ENCODE measurements at regions not wholly inside any gene's neighbourhood (a gene's known extent, or its start where the extent isn't known, plus 50 kb on each side); places are given as distances from the start of the nearest gene placed in this dataset.

GRCh38 chr15:35992791-35993190 is 446.8 kb upstream of the DPH6 start:
- no peak for TF ChIP-seq PTBP1 (IDR thresholded peaks at IDR 0.05; ENCODE audit: low read depth, low read length)
- no peak for TF ChIP-seq ARID3A (IDR thresholded peaks at IDR 0.05; ENCODE audit: borderline replicate concordance, low read depth, low read length)
- TF ChIP-seq CBFB (CRISPR knock-in tag; IDR thresholded peaks at IDR 0.05), result no peak
- TF ChIP-seq MEF2A (IDR thresholded peaks at IDR 0.05; ENCODE audit: control insufficient read depth, low read depth, low read length), result no peak
- no peak for TF ChIP-seq FOXK2 (conservative IDR thresholded peaks at IDR 0.05 in 1 of 2, IDR thresholded peaks at IDR 0.05 in 1 of 2; ENCODE audit: low read depth in 2 of 2)
- TF ChIP-seq CTCF (IDR thresholded peaks at IDR 0.05 in 2 of 3, conservative IDR thresholded peaks at IDR 0.05 in 1 of 3; ENCODE audit: insufficient read depth in 2 of 3, low read depth in 1 of 3, low read length in 3 of 3), result no peak
- TF ChIP-seq BCOR (IDR thresholded peaks at IDR 0.05), result no peak
- no peak for TF ChIP-seq MAFF (IDR thresholded peaks at IDR 0.05; ENCODE audit: low read length)
- TF ChIP-seq ZNF766 (CRISPR knock-in tag; conservative IDR thresholded peaks at IDR 0.05), result no peak
- TF ChIP-seq RAD21 (CRISPR knock-in tag; conservative IDR thresholded peaks at IDR 0.05 in 1 of 2, IDR thresholded peaks at IDR 0.05 in 1 of 2), result no peak
- TF ChIP-seq ZNF699 (CRISPR knock-in tag; IDR thresholded peaks at IDR 0.05; ENCODE audit: insufficient replicate concordance), result no peak
- TF ChIP-seq, protein P1, sequence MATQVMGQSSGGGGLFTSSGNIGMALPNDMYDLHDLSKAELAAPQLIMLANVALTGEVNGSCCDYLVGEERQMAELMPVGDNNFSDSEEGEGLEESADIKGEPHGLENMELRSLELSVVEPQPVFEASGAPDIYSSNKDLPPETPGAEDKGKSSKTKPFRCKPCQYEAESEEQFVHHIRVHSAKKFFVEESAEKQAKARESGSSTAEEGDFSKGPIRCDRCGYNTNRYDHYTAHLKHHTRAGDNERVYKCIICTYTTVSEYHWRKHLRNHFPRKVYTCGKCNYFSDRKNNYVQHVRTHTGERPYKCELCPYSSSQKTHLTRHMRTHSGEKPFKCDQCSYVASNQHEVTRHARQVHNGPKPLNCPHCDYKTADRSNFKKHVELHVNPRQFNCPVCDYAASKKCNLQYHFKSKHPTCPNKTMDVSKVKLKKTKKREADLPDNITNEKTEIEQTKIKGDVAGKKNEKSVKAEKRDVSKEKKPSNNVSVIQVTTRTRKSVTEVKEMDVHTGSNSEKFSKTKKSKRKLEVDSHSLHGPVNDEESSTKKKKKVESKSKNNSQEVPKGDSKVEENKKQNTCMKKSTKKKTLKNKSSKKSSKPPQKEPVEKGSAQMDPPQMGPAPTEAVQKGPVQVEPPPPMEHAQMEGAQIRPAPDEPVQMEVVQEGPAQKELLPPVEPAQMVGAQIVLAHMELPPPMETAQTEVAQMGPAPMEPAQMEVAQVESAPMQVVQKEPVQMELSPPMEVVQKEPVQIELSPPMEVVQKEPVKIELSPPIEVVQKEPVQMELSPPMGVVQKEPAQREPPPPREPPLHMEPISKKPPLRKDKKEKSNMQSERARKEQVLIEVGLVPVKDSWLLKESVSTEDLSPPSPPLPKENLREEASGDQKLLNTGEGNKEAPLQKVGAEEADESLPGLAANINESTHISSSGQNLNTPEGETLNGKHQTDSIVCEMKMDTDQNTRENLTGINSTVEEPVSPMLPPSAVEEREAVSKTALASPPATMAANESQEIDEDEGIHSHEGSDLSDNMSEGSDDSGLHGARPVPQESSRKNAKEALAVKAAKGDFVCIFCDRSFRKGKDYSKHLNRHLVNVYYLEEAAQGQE (IDR thresholded peaks at IDR 0.05; ENCODE audit: borderline replicate concordance), result no peak
- TF ChIP-seq, protein P1 (CRISPR knock-in tag; IDR thresholded peaks at IDR 0.05; ENCODE audit: low read depth), result no peak
- no peak for TF ChIP-seq HDAC2 (IDR thresholded peaks at IDR 0.05)
- TF ChIP-seq MAZ (CRISPR knock-in tag; conservative IDR thresholded peaks at IDR 0.05 in 1 of 2, IDR thresholded peaks at IDR 0.05 in 1 of 2), result no peak
